Mammary epithelial cell (primary cell): ENCODE measurements at regions not wholly inside any gene's neighbourhood (a gene's known extent, or its start where the extent isn't known, plus 50 kb on each side); places are given as distances from the start of the nearest gene placed in this dataset.

Source experiments
- EZH2 ChIP-seq: IDR thresholded peaks from 2 replicates; pipeline ENCODE4 v1.6.1; 2012; ENCODE audit warnings: low read length, inconsistent platforms, borderline replicate concordance
- TF ChIP-seq, protein P1 (sequence below), 2 donors: IDR thresholded peaks in 1 of 2; conservative IDR thresholded peaks in 1 of 2; 2 replicates each; pipeline ENCODE4 v1.5.1; 2011 to 2012; ENCODE audit warnings: inconsistent platforms in 2 of 2, low read length in 2 of 2, mild to moderate bottlenecking in 2 of 2, control low read depth in 1 of 2, low read depth in 1 of 2; ENCODE audit not compliant: insufficient read depth in 1 of 2; ENCODE audit errors: extremely low read depth in 1 of 2

DNA sequence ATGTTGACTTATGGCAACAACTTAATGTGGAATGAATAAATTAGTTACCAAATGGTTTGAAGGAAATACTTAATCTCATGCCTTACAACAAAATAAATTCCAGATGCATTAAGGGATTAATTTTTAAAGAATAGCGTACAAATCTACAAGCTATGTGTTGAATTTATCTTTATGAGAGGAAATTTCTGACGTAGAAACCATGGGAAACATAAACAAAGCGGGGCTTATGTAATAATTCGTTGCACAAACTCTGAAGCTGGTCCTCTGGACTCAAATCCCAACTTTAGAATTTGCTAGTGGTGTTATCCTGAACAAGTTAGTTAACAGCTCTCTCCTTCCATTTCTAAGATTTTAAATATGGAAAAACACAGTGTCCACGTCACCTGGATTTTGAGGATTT, 137.4 kb upstream of the CALCR start:
- TF ChIP-seq, protein P1, sequence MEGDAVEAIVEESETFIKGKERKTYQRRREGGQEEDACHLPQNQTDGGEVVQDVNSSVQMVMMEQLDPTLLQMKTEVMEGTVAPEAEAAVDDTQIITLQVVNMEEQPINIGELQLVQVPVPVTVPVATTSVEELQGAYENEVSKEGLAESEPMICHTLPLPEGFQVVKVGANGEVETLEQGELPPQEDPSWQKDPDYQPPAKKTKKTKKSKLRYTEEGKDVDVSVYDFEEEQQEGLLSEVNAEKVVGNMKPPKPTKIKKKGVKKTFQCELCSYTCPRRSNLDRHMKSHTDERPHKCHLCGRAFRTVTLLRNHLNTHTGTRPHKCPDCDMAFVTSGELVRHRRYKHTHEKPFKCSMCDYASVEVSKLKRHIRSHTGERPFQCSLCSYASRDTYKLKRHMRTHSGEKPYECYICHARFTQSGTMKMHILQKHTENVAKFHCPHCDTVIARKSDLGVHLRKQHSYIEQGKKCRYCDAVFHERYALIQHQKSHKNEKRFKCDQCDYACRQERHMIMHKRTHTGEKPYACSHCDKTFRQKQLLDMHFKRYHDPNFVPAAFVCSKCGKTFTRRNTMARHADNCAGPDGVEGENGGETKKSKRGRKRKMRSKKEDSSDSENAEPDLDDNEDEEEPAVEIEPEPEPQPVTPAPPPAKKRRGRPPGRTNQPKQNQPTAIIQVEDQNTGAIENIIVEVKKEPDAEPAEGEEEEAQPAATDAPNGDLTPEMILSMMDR (conservative IDR thresholded peaks at IDR 0.05 in 1 of 2, IDR thresholded peaks at IDR 0.05 in 1 of 2; ENCODE audit: extremely low read depth in 1 of 2, insufficient read depth in 1 of 2, low read depth in 1 of 2, low read length in 2 of 2): no peak
- TF ChIP-seq EZH2: no peak
